ENCODE measurements at regions not wholly inside any gene's neighbourhood (a gene's known extent, or its start where the extent isn't known, plus 50 kb on each side); places are given as distances from the start of the nearest gene placed in this dataset.

DNA sequence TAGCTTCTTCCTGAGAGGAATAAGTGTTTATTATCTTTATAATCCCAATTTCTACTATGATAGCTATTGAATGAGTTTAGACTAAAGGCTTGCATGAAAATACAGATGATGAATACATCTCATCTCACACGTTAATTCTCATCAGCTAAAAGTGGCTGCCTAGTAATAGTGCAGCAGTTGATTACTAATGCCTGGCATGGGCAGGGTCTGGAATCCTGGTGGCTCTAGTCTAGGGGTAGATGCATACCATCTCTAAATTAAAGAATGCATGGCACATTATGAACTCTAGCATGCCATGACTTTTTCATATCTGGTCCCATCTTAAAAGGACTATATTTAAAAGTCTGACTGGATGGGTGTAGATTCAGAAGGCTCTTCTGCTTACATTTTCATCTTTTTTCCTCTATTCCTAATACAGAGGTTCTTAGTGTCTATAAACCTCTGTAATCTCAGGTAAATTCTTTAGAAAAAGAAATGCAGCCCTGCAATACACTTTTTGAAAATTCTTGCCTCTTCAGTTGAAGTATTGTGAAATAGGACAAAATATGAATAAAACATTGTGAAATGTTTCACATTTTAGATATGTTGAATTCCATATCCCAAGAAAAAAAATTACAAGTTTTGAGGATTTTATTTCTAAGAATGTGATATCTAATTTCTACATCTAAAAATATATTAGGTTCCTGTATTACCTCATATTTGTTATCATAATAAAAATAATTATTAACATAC is 187.6 kb downstream of the C11orf87 start:
- Mint-ChIP-seq H3K4me3 (no peak overlapping the region), H3K36me3 (ENCODE audit: low read depth) (no peaks in the 10 kb centered on the region), H3K27ac (no peak overlapping the region), H3K27me3 (no peaks in the 10 kb centered on the region), H3K4me1 (no peaks in the 10 kb centered on the region), H3K9me3 (peaks cover 4% of the 10 kb centered on the region)
- DNase-seq (no peak), ATAC-seq (ENCODE audit: low read depth) (no peak)
- intact Hi-C loops (cut with micrococcal nuclease) = no loop called here
- ChIA-PET POLR2A (no interaction called here), CTCF (no interaction called here)
- TF ChIP-seq, protein P1, sequence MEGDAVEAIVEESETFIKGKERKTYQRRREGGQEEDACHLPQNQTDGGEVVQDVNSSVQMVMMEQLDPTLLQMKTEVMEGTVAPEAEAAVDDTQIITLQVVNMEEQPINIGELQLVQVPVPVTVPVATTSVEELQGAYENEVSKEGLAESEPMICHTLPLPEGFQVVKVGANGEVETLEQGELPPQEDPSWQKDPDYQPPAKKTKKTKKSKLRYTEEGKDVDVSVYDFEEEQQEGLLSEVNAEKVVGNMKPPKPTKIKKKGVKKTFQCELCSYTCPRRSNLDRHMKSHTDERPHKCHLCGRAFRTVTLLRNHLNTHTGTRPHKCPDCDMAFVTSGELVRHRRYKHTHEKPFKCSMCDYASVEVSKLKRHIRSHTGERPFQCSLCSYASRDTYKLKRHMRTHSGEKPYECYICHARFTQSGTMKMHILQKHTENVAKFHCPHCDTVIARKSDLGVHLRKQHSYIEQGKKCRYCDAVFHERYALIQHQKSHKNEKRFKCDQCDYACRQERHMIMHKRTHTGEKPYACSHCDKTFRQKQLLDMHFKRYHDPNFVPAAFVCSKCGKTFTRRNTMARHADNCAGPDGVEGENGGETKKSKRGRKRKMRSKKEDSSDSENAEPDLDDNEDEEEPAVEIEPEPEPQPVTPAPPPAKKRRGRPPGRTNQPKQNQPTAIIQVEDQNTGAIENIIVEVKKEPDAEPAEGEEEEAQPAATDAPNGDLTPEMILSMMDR (IDR thresholded peaks at IDR 0.05) = no peak

DNA sequence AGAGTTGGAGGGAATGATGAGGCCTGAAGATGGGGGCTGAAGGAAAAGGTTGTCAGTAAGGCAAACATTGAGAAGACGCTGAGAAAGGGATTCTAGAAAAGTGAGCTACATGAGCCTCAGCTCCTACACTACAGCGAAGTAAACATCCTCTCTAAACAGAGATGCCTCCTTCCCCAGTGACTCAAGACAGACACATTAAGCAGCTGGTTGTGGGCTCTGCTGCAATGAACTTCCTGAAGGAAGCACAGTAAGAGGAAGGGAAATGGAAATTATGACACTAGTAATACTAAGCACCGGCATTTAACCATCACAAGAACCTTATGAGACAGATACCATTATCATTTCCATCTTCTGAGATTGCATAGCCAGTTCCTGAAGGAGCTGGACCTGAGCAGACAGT is 190.5 kb downstream of the C11orf87 start:
- Mint-ChIP-seq H3K9me3 (peaks cover 4% of the 10 kb centered on the region), H3K4me1 (no peaks in the 10 kb centered on the region), H3K4me3 (no peak overlapping the region), H3K36me3 (ENCODE audit: low read depth) (no peaks in the 10 kb centered on the region), H3K27ac (no peak overlapping the region), H3K27me3 (no peaks in the 10 kb centered on the region)
- POLR2A ChIA-PET = no interaction called here
- TF ChIP-seq, protein P1 (IDR thresholded peaks at IDR 0.05) = no peak
- ATAC-seq (ENCODE audit: low read depth) (no peak), DNase-seq (no peak)
- CTCF ChIA-PET = no interaction called here
- intact Hi-C loops (cut with micrococcal nuclease) = no loop called here

DNA sequence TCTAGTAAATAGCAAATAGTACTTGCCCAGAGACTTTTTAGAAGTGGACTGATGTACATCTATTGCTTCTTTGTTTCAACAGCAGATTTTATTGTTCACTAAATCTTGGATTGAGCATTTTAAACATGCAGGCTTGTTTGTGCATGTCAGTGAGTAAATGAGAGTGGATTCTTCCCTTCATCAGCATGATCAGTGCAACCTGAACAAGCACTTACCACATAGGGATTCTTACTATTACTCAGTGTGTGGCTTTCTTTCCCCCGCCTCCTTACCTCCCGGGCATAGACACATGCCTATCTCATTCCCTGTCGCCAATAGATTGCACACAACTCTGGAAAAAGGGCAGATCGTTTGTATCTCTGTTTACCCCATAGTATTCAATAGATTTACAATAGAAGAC is 197.5 kb downstream of the C11orf87 start:
- Mint-ChIP-seq H3K27ac (no peak overlapping the region), H3K27me3 (no peaks in the 10 kb centered on the region), H3K4me1 (no peaks in the 10 kb centered on the region), H3K36me3 (ENCODE audit: low read depth) (no peaks in the 10 kb centered on the region), H3K4me3 (no peak overlapping the region), H3K9me3 (peaks cover 3% of the 10 kb centered on the region)
- TF ChIP-seq, protein P1 (IDR thresholded peaks at IDR 0.05) = no peak
- DNase-seq (no peak), ATAC-seq (ENCODE audit: low read depth) (no peak)
- POLR2A ChIA-PET = no interaction called here
- intact Hi-C loops (cut with micrococcal nuclease) = no loop called here
- CTCF ChIA-PET = no interaction called here

DNA sequence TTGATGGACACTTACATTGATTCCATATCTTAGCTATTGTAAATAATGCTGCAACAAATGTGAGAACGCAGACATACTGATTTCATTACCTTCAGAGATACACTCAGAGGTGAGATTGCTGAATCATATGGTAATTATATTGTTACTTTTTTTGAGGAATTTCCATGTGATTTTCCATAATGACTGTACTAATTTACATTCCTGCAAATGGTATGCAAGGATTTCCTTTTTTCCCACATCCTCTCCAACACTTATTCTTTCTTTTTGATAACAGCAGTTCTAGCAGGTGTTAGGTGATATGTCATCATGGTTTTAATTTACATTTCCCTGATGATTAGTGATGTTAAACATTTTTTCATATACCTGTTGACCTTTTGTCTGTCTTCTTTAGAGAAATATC is 207.7 kb downstream of the C11orf87 start:
- ATAC-seq (ENCODE audit: low read depth) = no peak
- POLR2A ChIA-PET = no interaction called here
- no peak for DNase-seq
- no peaks in the 10 kb centered on the region for H3K36me3 Mint-ChIP-seq (ENCODE audit: low read depth)
- H3K27me3 Mint-ChIP-seq = no peaks in the 10 kb centered on the region
- intact Hi-C loops (cut with micrococcal nuclease) = no loop called here
- H3K4me1 Mint-ChIP-seq = no peaks in the 10 kb centered on the region
- H3K9me3 Mint-ChIP-seq = peaks cover 8% of the 10 kb centered on the region
- no peak overlapping the region for H3K27ac Mint-ChIP-seq
- TF ChIP-seq, protein P1 (IDR thresholded peaks at IDR 0.05) = no peak
- CTCF ChIA-PET = no interaction called here
- H3K4me3 Mint-ChIP-seq = no peak overlapping the region

DNA sequence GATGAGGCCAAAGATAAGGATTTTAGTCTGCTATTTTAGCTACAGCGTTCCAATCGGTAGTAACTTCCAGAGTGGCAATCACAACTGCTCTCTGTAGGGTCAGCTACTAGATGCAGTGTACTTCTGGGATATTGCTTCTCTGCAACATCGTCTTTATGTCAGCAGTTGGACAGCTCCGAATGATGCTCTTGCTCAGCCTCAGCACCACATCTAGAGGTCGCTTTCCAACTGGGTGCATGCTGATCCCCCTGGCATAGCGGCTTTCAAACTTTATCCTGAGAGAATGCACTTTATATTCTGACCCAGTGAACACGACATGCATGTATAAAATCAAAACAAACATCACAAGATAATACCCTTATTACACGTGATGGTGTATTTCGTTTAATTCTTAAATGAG is 219.6 kb downstream of the C11orf87 start:
- no peak overlapping the region for H3K4me3 Mint-ChIP-seq
- intact Hi-C loops (cut with micrococcal nuclease) = no loop called here
- DNase-seq (no peak), ATAC-seq (ENCODE audit: low read depth) (no peak)
- H3K36me3 Mint-ChIP-seq (ENCODE audit: low read depth) = no peaks in the 10 kb centered on the region
- ChIA-PET CTCF (no interaction called here), POLR2A (no interaction called here)
- peaks cover 4% of the 10 kb centered on the region for H3K9me3 Mint-ChIP-seq
- no peaks in the 10 kb centered on the region for H3K4me1 Mint-ChIP-seq
- no peaks in the 10 kb centered on the region for H3K27me3 Mint-ChIP-seq
- TF ChIP-seq, protein P1 (IDR thresholded peaks at IDR 0.05) = no peak
- H3K27ac Mint-ChIP-seq = no peak overlapping the region
